Kidney tubule cell (primary cell): ENCODE measurements at regions not wholly inside any gene's neighbourhood (a gene's known extent, or its start where the extent isn't known, plus 50 kb on each side); places are given as distances from the start of the nearest gene placed in this dataset.

Experiments
- DNase-seq: peaks from one replicate; pipeline ENCODE4 v3.0.0-alpha.2; 2018; ENCODE audit warnings: low spot score

DNA sequence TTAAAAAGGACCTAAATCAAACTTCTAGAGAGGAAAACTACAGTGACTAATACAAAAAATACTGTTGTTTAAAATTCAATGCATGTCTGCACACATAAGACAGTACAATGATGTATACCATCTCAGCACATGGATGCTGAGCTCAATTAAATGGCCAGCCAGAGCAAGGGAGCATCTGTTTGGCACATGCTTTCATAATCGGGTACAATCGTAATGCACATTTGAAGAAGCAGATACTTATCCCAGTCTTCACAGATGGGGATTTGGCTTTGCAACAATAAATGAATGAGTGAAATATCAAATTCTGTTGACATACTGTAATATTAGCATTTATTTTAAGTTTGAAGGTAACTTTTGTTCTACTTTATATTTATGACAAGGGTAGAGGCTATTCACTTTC is 187.8 kb downstream of the CRPPA start:
- no peak for DNase-seq

DNA sequence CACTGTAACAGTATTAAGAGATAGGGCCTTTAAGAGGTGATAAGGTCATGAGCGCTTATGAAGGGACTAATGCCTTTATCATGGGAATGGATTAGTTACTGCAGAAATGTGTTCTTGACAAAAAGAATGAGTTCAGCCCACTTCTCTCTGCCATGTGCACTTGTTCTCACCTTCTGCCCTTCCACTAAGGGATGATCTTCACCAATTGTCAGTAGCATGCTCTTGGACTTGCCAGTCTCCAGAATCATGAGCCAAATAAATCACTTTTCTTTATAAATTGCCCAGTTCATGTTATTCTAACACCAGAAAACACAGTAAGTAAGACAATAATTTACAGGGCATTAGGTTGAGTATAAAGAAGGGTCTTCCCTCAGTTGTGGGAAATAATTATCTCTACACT is 189.1 kb downstream of the CRPPA start:
- no peak for DNase-seq

DNA sequence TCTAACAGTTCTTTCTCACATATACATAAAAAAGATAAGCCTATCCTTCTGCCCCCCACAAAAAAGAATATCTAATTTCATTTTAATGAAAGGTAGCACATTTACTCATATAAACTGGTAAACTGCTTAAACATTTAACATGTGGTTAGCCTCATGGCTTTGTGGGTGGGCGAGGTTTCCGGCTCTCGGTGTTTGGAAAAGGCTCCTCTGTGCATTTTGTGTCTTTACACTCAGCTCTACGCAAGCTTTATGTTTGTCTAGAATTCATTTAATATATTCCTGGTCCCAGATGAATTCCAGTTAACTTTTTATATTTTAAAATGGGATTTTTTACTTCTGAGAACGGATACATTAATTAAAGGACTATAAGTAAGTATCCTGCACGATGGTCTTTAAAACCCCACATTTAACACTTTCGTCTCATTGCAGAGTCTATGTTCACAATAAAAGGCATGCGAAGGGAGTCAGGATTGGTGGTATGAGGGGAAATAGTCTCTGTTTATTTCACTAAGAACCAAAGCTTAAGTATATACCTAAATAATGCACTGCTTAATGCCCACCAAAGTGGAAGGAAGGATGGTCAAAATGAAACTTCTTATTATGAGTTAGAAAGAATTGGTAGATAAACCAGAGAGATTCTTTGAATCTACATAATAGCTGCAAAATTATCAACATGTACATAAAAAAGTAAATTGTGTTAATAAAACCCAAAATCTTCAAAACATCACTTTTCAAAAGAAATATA is 197.2 kb downstream of the CRPPA start:
- DNase-seq, result no peak

- DNase-seq, result no peak
Observed at GRCh38 chr7:16212610-16213009, 208.7 kb downstream of the CRPPA start.

GRCh38 chr7:16212032-16212431 is 209.3 kb downstream of the CRPPA start:
- no peak for DNase-seq

GRCh38 chr7:16211402-16211925 is 209.9 kb downstream of the CRPPA start:
- DNase-seq, result no peak

- DNase-seq, result no peak
Observed at GRCh38 chr7:16210171-16210570, 211.2 kb downstream of the CRPPA start.

DNA sequence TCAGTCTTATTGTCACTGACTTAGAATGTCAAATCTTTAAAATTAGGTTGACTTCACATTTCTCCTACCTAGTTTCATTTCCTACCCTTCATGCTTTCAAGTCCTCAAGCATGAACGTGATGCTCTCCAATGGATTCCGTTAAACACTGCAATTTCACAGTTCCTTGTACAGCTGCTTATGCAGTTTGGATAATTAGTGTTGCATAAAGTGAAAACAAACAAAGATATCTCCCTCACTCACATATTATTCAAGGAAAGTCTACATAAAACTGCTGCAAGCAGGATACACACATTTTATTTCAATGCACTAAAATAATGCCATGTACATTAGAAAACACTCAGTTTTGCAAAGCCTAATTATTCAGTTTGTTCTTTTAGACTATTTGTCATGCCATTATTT is 214.0 kb downstream of the CRPPA start:
- DNase-seq, result no peak

GRCh38 chr7:16205466-16205865 is 215.9 kb downstream of the CRPPA start:
- DNase-seq, result no peak

DNA sequence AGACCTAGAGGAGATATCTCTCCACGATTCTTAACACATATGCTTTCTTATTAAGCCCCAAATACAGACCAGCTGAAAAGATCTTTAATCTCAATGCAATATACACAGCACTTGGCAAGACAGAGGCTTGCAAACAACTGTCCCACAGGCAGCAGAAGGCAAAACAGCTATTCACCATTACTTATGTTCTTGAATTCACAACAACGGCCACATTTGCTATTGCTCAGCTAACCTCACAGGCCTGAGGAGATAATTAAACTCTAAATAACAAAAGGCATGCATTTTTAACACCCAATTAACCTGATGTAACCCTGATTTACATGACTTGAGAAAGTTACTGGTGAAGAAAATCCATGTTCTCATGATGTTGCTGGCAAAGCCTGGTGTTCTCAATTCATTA is 216.4 kb downstream of the CRPPA start:
- DNase-seq, result no peak

DNA sequence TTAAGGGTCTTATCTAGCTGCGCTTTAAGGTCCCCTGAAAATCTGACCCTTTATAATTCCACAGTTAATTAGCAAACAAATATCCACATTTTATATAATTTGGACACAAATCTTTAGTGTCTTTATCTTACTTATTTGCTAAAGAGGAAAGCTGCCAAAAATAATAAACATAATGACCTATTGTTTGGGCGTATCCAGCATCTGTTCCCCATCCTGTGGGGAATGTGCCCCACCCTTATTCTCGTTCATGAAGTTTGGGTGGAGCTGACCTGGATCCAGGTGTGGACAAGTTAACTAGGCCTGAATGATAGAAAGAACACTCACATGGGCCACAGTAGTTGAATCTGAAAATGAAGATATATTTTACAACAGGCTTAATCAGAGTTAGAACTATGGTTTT is 218.3 kb downstream of the CRPPA start:
- no peak for DNase-seq

DNA sequence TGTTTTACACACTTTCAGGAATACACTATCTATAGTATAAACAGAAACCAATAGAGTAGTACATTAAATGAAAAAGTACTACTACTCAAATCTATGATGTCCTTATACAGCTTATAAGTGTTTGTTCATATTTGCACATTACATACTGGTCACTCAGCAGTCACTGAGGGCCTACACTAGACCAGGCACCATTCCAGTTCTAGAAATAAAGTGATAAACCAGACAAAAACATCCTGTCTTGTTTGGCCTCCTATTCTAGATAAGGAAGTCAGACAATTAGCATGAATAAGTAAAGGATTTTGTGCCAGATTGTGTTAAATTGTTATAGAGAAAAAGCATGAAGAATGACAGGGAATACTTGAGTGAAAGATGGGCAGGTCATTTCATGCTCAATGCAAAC is 219.0 kb downstream of the CRPPA start:
- DNase-seq, result no peak

DNA sequence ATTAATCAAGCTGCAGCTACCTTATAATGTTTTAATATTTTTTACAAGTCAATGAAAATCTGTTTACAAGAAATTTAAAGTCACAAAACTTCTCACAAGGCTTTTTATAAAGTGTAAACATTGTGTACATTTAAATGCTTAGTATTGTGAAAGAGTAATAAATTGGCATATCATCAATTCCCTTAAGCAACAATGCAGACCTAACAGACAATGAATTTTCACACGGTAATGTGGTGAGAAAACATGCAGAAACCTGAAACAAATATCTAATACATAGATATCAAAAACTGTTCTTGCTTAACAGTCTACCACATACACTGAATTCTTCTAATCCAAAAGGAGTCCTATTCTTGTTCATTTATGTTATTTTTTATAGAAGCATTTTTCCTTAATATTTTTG is 220.7 kb downstream of the CRPPA start:
- no peak for DNase-seq

DNA sequence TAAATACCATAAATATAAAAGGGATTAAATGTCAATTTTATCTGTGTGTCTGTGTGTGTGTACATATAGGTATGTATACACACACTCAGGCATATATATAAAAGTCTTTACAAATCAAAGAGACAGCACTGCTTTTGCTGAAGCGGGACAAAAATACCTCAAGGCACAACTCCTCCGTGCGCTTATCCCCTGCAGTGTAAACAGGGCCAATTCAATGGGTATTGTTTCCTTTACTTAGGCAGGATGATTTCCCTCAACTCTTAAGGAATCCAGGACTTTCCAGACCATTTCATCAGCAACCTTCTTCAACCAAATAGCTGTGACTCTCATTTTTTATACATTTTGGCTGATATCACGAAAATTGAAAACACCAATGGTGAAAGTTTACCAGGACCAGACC is 227.7 kb downstream of the CRPPA start:
- DNase-seq, result no peak

DNA sequence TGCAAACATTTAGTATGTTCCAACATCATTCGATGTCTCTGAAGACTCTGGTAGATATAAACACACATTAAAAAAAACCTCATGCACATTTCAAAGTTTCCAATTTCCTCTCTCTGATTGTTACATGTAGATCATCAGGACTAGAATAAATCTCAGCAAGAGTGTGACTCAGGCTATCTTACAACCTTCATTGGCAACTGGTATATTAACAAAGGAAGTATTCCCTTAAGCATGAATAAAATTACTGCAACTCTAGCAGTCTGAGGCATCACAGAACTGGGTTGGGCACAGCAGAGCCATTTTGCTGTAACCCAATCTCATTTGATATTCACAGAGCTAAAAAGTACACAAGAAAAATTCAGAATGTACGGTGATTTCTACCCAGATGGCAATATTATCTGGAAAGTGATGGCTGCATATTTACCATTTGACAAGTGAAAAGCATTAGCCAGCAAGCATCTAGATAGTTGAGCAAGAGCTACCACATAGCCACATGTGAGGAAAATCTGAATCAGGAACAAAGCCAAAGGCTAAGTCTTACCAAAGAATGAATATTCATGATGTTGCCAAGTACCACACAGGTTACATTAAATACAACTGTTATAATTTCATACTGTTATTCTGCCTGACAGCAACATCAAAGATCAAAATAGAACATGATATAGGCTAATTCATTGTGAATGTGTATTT is 232.2 kb downstream of the CRPPA start:
- DNase-seq, result peak; percentile 3

DNA sequence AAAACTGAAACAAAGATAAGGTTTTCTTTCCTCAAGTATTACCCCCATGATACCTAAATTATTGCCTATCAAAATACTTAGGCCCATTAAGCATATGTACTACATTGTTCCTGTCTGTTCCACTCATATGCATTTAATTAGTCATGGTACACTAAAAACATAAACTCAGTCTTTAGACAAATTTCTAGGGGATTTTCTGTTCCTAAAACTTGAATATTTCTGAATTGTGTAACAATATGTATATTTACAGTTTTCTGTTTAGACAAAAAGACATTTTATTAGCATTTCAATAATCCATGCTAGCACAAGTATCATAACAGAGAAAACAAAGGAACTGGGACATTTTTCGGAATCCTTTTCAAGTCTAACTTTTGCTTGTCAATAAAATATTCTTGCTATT is 234.2 kb downstream of the CRPPA start:
- no peak for DNase-seq

DNA sequence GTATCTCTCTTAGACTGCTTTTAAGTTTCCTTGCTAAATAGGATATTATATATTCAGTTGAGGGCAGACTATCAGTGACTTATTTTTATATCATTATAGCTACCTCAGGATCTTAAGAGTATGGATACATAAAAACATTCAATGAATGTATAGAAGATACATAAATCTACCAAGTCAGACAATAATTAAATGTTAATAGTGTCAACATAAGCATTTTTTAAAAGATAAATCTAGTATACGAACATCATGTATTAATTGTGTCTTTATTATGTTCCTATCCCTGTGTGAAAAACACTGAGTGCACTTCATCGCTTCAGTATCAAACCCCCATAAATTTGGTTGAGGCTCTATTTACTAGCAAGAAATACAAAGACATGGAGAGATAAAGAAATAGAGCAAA is 242.8 kb downstream of the CRPPA start:
- no peak for DNase-seq

- no peak for DNase-seq
Observed at GRCh38 chr7:16178092-16178491, 243.2 kb downstream of the CRPPA start.

DNA sequence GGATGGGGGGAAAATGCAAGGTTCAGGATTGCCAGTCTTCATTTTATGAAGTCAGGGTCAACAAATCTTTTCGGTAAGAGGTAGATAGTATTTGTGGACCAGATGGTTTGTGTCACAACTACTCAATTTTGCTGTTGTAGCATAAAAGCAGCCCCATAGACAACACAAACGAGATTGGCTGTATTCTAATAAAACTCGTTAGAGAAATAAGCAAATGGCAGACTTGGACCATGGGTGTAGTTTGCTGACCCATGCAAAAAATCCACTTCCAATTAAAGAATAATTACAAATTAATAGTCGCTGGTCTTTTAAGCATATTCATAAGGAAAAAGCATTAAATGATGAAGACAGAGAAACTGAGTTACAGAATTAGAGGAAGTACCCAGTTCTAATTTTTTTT is 247.1 kb downstream of the CRPPA start:
- no peak for DNase-seq

GRCh38 chr7:16172366-16172765 is 249.0 kb downstream of the CRPPA start:
- DNase-seq, result no peak

- DNase-seq, result no peak
Observed at GRCh38 chr7:16171928-16172327, 249.4 kb downstream of the CRPPA start.

GRCh38 chr7:16170671-16171070 is 250.7 kb downstream of the CRPPA start:
- no peak for DNase-seq

GRCh38 chr7:16169537-16169936 is 251.8 kb downstream of the CRPPA start:
- DNase-seq, result no peak

GRCh38 chr7:16167526-16167925 is 253.8 kb downstream of the CRPPA start:
- DNase-seq, result no peak
